ENCODE measurements at regions not wholly inside any gene's neighbourhood (a gene's known extent, or its start where the extent isn't known, plus 50 kb on each side); places are given as distances from the start of the nearest gene placed in this dataset.
"Not testable (repeated sequence)": the region's sequence is repeated elsewhere in the genome, so short reads cannot be mapped to it uniquely, and the experiment has no call there.

GRCh38 chr14:105659255-105659654, 132.9 kb downstream of the TMEM121 start:
- TF ChIP-seq CTCF (IDR thresholded peaks at IDR 0.05); EZH2 (IDR thresholded peaks at IDR 0.05; ENCODE audit: borderline replicate concordance, insufficient read depth, low read depth, low read length, poor library complexity, severe bottlenecking): not testable (repeated sequence)
